Thymus (tissue), 11 donors: ENCODE measurements at regions not wholly inside any gene's neighbourhood (a gene's known extent, or its start where the extent isn't known, plus 50 kb on each side); places are given as distances from the start of the nearest gene placed in this dataset.

Experiments used
- DNase-seq, 9 donors: peaks; one replicate each; pipeline ENCODE4 v3.0.0-alpha.2; 2013; ENCODE audit warnings: low spot score in 9 of 9, low read depth in 6 of 9, missing footprints in 1 of 9
- H3K27ac ChIP-seq, 2 donors: one replicate each; pipeline ENCODE4 v1.5.1; 2013; ENCODE audit warnings: control low read depth in 1 of 2, low read depth in 1 of 2, low read length in 1 of 2, mild to moderate bottlenecking in 1 of 2, moderate library complexity in 1 of 2
- H3K27me3 ChIP-seq, 2 donors: one replicate each; pipeline ENCODE4 v1.5.1; 2013; ENCODE audit warnings: low read length in 1 of 2; ENCODE audit not compliant: control insufficient read depth in 2 of 2, insufficient read depth in 1 of 2
- H3K36me3 ChIP-seq, 2 donors: one replicate each; pipeline ENCODE4 v1.5.1; 2013; ENCODE audit warnings: low read length in 1 of 2, mild to moderate bottlenecking in 1 of 2, moderate library complexity in 1 of 2; ENCODE audit not compliant: control insufficient read depth in 2 of 2, insufficient read depth in 2 of 2
- H3K4me1 ChIP-seq, 2 donors: one replicate each; pipeline ENCODE4 v1.5.1; 2013; ENCODE audit warnings: low read length in 2 of 2; ENCODE audit not compliant: control insufficient read depth in 2 of 2, insufficient read depth in 2 of 2
- H3K4me3 ChIP-seq, 2 donors: one replicate each; pipeline ENCODE4 v1.5.1; 2013; ENCODE audit warnings: low read length in 2 of 2, control low read depth in 1 of 2, mild to moderate bottlenecking in 1 of 2
- H3K9me3 ChIP-seq, 2 donors: one replicate each; pipeline ENCODE4 v1.5.1; 2013; ENCODE audit warnings: low read length in 1 of 2, mild to moderate bottlenecking in 1 of 2; ENCODE audit not compliant: control insufficient read depth in 2 of 2, insufficient read depth in 1 of 2
- WGBS: extraction: QIAGEN DNeasy Blood & Tissue Kit; methylation state at CpG from one replicate; pipeline ENCODE4 v1.1.7; 2013; 5-methylcytosine and 5-hydroxymethylcytosine counted together
- donor health status: healthy.

- peak in 4 of 9 donors; percentile 5 to 44 (median 10) for DNase-seq
- Histone ChIP-seq H3K9me3 (no peaks in the 10 kb centered on the region), H3K4me3 (no peak overlapping the region), H3K36me3 (no peaks in the 10 kb centered on the region), H3K4me1 (no peaks in the 10 kb centered on the region), H3K27me3 (no peaks in the 10 kb centered on the region), H3K27ac (no peak overlapping the region)
- WGBS, result 78% methylated on average over 5 of the region's 5 CpGs
Observed at GRCh38 chr5:52469420-52469819, 318.3 kb upstream of the ITGA1 start.

- Histone ChIP-seq H3K27ac (no peak overlapping the region), H3K4me3 (no peak overlapping the region), H3K4me1 (no peaks in the 10 kb centered on the region), H3K27me3 (no peaks in the 10 kb centered on the region), H3K36me3 (no peaks in the 10 kb centered on the region), H3K9me3 (no peaks in the 10 kb centered on the region)
- peak in 2 of 9 donors; percentile 2 to 27 for DNase-seq
- whole genome bisulfite sequencing, result 15% methylated on average over 1 of the region's 1 CpG
Observed at GRCh38 chr5:52469835-52470234, 317.9 kb upstream of the ITGA1 start.

- no peak for DNase-seq
- Histone ChIP-seq H3K9me3 (no peaks in the 10 kb centered on the region), H3K4me1 (no peaks in the 10 kb centered on the region), H3K27me3 (no peaks in the 10 kb centered on the region), H3K4me3 (no peak overlapping the region), H3K27ac (no peak overlapping the region), H3K36me3 (no peaks in the 10 kb centered on the region)
- WGBS, result 98% methylated on average over 1 of the region's 1 CpG
Observed at GRCh38 chr5:52476346-52476745, 311.4 kb upstream of the ITGA1 start.

GRCh38 chr5:52481201-52481600, 306.5 kb upstream of the ITGA1 start:
- Histone ChIP-seq H3K27me3 (no peaks in the 10 kb centered on the region), H3K4me1 (no peaks in the 10 kb centered on the region), H3K36me3 (no peaks in the 10 kb centered on the region), H3K9me3 (no peaks in the 10 kb centered on the region), H3K27ac (no peak overlapping the region), H3K4me3 (no peak overlapping the region)
- no peak for DNase-seq
- WGBS, result 93% methylated on average over 1 of the region's 1 CpG

DNA sequence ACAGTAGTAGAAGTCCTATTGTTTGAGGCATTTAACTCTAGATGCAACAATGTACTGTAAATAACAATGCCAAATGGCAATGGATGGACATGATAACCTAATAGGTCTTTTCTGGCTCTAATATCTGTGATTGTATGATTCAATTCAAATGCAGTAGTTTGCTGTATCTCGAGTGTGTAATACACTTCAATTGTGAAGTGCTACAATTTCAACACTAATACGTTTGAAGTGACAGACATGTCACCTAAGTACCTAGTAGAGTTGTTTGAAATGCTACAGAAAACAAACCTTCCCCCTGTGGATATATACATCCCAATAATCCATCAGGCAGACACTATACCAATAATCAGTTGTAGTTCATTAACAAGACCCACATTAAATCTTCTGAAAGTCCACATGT, 305.9 kb upstream of the ITGA1 start:
- no peak for DNase-seq
- no peak overlapping the region for H3K4me3 ChIP-seq
- WGBS, result 96% methylated on average over 2 of the region's 2 CpGs
- no peaks in the 10 kb centered on the region for H3K36me3 ChIP-seq
- no peaks in the 10 kb centered on the region for H3K27me3 ChIP-seq
- H3K4me1 ChIP-seq, result no peaks in the 10 kb centered on the region
- H3K27ac ChIP-seq, result no peak overlapping the region
- H3K9me3 ChIP-seq, result no peaks in the 10 kb centered on the region

GRCh38 chr5:52491071-52491787, 296.5 kb upstream of the ITGA1 start:
- Histone ChIP-seq H3K27ac (no peak overlapping the region), H3K4me3 (no peak overlapping the region), H3K27me3 (no peaks in the 10 kb centered on the region), H3K9me3 (no peaks in the 10 kb centered on the region), H3K36me3 (no peaks in the 10 kb centered on the region), H3K4me1 (no peaks in the 10 kb centered on the region)
- 95% methylated on average over 4 of the region's 4 CpGs for WGBS
- no peak for DNase-seq

DNA sequence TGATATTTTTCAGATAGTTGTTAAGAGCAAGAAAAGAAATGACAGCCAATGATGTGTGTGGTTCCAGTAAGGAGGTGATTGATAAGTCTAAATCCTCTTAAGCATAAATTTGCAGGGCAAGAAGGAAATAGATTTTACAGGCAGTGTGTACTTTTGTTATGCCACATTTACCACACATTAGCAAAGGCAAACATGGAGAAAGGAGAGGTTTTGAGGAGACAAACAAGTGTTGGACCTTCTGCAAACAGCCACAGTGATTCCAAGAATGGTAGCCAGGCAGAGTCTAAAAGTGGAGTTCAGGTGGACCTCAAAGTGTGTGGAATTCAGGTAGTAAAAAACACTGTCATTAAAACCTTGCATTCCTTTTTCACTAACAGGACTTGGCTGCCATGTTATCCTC, 295.9 kb upstream of the ITGA1 start:
- no peak for DNase-seq
- Histone ChIP-seq H3K27ac (no peak overlapping the region), H3K27me3 (no peaks in the 10 kb centered on the region), H3K9me3 (no peaks in the 10 kb centered on the region), H3K4me1 (no peaks in the 10 kb centered on the region), H3K4me3 (no peak overlapping the region), H3K36me3 (no peaks in the 10 kb centered on the region)

DNA sequence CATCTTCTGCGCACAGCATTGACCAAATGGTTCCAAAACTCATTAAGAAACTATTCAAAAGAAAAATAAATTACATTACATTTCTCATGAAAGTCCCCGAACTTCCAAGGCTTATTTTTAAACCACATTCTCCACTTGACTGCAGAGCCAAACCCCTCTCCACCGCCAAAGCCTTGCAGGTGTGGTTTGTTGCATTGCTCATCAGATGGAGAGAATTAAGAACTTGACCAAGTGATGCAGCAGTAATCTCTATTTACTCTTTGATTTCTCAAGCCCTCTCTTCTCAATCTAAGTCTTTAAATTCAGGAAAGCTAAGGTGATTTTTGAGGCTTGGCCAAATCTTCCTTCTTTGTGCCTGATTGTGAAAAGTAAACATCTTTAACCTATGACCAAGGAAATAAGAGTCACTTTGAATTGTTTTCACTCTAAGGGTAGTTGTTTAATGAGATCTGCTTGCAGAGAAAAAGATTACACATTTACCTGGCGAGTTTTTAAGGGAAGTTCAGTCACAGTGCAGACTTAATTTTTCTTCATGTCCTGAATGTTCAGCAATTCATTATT, 290.5 kb upstream of the ITGA1 start:
- Histone ChIP-seq H3K4me3 (no peak overlapping the region), H3K27ac (no peak overlapping the region), H3K4me1 (no peaks in the 10 kb centered on the region), H3K36me3 (no peaks in the 10 kb centered on the region), H3K9me3 (no peaks in the 10 kb centered on the region), H3K27me3 (no peaks in the 10 kb centered on the region)
- 60% methylated on average over 4 of the region's 4 CpGs for WGBS
- DNase-seq, result peak in 1 of 9 donors; percentile 4

- H3K27me3 ChIP-seq, result no peaks in the 10 kb centered on the region
Observed at GRCh38 chr5:52498607-52499006, 289.1 kb upstream of the ITGA1 start.

More at GRCh38 chr5:52498607-52499006, 289.1 kb upstream of the ITGA1 start:
- no peaks in the 10 kb centered on the region for H3K4me1 ChIP-seq
- no peak for DNase-seq
- no peak overlapping the region for H3K4me3 ChIP-seq
- no peak overlapping the region for H3K27ac ChIP-seq
- no peaks in the 10 kb centered on the region for H3K9me3 ChIP-seq
- H3K36me3 ChIP-seq, result no peaks in the 10 kb centered on the region
